ENCODE measurements at regions not wholly inside any gene's neighbourhood (a gene's known extent, or its start where the extent isn't known, plus 50 kb on each side); places are given as distances from the start of the nearest gene placed in this dataset.

DNA sequence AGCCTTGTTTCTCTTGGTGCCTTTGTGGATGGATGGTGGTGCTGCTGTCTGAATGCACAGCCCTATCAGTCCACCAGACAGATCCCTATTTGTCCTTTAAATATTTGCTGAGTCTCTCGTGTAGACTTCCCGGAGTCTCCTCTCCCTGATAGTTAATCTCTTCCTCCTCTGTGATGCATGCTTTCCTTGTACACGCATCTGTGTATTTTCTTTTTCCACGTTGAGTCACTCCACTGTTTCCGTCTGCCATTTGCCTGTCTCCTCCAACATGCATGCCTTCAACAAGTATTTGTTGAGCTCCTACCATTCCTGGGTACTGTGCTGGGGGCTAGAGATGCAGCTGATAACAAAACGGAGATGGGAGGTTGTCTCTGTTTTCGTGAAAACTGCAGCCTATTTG is 282.6 kb downstream of the HAPSTR1 start:
- no peak for DNase-seq (ENCODE audit: low read depth)

DNA sequence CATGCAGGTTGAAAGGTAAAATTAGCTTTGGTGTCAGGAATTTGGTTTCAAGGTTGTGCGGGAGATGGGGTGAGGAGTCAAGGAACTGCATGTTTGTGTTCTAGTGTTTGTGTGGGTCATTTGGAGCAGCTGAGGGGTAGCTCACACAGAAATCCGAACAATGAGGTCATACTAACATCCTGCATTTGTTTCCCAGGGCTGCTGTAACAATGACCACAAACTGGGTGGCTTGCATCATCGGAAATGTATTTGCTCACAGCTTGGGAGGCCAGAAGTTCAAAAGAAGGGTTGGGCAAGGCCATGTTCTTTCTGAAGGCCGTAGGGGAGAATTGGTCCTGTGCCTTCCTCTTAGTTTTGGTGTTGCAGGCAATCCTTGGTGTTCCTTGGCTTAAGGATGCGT is 287.4 kb downstream of the HAPSTR1 start:
- no peak for DNase-seq (ENCODE audit: low read depth)

DNA sequence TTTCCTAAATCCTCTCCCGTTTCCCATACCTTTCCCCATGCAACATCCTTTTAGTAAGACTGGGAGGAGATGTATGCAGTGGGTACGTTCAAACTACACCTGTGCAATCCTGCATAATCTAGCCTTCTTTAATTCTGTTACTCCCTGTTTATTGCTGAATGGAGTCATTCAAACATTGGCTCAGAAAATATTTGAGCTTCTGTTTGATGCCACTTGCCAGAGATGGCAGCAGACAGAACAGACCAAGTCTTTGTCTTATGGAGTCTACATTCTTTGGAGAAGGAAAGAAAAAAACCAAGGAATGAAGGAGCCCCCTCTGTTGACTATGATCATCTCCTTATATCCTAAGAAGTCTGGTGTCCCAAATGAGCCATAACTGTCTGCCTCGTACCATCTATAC is 288.8 kb downstream of the HAPSTR1 start:
- no peak for DNase-seq (ENCODE audit: low read depth)

DNA sequence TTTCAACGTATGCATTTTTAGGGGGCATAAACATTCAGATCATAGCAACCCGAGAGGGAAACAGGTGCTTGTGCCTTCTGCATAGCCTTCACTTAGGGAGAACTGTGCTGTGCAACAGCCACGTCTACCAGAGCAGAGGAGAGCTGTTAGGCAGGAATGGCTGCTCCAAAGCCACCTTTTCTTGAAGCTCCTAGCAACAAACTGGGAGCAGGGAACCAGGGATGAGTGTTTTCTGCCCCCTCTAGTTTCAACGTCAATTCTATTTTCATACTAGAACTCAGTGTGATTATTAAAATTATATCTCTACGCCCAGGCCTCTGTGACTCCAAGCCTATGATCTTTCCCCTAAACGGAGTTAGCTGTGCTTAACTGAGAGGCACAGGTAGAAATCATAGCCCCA is 290.0 kb downstream of the HAPSTR1 start:
- no peak for DNase-seq (ENCODE audit: low read depth)

DNA sequence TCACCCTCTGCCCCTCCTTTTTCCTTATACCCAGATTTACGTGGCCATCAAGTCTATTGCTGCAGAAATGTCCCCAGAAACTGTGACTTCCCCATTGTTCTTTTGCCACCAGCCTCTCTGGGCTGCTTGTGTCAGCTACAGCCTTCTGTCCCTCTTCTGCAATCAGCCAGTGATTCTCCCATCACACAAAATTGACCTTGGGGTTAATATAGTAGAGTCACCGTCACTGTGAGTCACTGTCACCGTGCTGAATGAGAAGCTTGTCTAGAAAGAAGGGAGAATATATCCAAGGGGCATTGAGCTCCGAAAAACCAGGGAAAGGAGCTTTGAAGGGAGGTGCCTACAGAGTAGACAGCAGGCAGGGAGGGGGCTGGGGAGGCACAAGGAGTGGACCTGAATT is 290.5 kb downstream of the HAPSTR1 start:
- no peak for DNase-seq (ENCODE audit: low read depth)

DNA sequence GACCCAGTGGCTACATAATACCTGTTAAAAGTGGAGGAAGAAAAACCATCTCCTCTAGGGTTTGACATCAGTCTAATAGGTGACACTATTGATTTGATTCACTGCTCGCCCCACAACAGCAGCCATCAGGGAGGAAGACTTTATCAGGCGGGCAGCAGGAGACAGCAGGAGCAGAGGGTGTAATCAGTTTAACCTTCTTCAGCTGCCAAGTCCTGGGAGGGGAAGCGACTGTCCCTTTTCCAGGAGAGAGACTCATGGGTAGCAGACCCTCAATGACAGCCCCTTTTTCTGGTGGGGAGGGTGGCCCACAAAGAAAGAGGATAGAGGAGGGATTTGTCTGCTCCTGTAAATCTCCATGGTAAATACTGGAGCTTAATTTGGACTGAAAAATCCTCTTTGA is 291.8 kb downstream of the HAPSTR1 start:
- DNase-seq (ENCODE audit: low read depth) = no peak

DNA sequence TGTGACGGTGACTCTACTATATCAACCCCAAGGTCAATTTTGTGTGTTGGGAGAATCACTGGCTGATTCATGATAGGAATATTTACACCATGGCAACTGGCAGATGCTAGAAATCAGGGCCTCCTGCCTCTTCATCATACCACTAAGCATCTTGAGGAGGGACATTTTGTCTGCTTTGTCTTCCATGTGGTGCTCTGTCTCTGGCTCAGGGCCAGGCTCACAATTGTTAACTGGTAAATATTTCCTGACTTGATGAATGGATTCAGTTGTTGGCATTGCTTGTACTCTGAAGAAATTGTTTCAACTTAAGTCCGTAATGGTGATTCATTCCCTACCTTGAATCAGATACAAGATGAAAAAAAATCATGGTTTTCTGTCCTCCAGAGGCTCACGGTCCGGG is 292.7 kb downstream of the HAPSTR1 start:
- no peak for DNase-seq (ENCODE audit: low read depth)

DNA sequence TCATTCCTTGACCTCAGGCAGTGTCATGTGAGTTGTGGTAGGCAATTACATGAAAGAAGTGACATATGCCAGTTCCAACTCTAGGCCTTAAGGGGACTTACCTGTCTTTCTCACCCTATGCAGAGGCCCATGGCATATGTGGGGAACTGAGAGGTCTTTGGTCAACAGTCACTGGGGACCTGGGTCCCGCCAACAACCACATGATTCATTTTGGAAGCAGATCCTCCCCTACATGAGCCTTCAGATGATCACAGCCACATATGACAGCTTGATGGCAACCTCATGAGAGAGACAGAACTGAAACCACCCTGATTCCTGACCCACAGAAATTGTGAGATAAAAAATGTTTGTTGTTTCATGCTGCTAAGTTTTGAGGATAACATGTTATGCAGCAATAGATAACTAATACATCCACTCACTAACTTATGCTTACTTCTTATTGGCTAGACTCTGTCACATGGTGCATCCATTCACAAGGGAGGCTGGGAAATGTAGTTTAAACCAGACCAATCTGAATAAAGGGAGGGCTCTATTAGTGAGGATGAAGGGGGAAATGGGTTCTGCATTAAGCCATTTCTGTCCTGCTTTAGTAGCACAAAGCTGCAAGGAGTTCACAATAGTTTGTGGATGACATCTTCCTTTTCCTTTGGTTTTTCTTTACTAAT is 298.2 kb downstream of the HAPSTR1 start:
- DNase-seq (ENCODE audit: low read depth) = no peak

DNA sequence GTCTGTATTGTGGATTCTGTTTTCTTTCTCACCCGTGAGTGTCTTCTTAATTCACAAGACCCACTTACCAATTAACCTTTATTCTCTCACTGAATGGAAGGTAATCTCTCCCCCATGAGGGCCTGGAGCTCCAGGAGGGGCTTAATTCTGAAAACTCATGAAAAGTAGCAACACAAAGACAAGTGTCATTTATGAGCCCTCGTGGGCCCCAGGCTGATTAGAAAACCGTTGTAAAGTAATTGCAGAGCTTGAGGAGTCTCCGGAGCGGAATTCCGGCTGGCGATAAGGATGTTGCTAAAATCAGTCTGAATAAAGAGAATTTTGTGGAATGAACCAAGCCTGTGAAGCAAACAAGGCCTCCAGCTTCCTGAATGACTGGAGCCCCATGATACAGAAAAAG is 301.5 kb downstream of the HAPSTR1 start:
- no peak for DNase-seq (ENCODE audit: low read depth)

DNA sequence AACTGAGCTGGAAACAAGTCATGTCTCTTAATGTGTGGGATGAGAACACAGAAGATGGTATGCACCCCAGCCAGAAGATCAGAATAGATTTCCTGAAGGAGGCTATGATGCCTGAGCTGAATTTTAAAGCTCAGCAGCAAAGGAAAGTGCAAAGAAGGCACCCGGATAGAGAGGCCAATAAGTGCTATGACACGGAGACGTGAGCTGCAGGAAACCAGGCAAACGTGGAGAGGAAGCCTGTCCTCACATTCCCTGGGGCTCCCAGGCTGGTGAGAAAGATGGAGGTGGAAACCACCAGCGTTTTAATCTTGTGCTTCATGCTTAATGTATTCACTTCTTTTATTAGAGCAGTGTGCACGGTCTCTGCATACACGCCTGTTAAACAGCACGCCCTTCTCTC is 302.1 kb downstream of the HAPSTR1 start:
- DNase-seq (ENCODE audit: low read depth) = no peak

DNA sequence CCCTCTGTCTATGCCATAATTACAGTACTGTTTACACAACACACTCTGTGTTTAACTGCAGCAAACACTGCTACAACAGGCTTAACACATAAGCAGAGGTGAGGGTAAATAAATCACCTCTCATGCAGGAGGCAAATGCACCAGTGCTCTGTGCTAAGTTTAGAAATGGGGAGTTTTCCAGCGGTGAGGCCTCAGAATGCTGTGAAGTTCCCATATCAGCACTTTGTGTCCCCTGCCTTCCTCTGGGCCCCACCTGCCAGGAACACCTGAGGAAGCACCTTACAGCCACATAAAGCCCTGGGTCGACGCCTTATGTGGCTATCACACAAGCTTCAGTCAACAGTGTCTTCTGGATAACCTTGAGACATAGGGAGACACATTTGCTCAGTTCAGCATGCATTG is 304.5 kb downstream of the HAPSTR1 start:
- no peak for DNase-seq (ENCODE audit: low read depth)

DNA sequence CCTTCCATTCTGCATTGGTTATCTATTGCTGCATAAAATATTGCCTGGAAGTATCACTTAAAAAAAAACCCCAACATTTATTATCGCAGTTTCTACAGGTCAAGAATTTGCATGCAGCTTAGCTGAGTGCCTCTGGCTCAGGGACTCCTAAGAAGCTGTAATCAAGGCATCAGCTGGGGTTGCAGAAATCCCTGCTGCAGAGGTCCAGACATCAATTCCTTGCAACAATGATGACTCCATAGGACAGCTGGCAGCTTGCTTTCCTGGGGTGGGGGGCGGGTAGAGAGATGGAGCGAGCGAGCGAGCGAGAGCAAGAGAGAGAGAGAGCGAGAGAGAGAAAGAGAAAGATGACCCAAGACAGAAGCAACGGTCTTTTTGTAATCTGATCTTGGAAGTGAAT is 308.1 kb downstream of the HAPSTR1 start:
- no peak for DNase-seq (ENCODE audit: low read depth)

DNA sequence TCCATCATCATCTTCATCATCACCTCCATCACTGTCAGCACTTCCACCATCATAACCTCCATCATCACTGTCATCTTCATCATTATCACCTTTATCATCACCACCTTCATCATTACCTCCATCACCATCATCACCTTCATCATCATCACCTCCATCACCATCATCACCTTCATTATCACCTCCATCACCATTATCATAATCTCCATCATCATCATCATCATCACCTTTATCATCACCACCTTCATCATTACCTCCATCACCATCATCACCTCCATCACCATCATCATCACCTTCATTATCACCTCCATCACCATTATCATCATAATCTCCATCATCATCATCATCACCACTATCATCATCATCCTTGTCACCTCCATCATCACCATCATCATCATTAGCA is 309.7 kb downstream of the HAPSTR1 start:
- no peak for DNase-seq (ENCODE audit: low read depth)

DNA sequence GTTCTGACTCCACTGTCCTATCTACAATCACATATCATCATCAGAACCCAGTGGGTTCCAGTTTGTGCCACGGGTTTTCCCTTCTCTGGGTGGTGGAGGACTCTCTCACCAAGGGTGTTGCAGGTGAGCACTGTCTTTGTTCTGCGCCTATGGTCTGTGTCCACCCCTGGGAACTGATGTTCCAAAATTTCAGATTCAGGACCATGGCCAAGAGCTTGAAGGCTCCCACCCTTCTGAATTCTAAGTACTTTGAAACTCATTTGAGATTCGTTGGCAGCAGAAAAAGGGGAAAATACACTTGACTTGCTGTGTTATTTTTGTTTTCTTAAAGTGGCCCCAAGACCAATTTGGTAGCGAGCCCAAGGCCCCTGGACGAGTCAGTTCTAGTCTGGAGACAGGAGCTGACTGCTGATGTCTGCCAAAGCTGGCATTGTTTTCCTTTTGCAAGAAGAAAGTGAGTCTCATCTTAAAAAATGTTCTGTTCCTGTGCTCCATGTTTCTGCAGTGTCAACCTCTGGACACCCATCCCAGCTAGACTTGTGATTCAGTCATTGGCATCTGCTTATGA is 310.9 kb downstream of the HAPSTR1 start:
- DNase-seq (ENCODE audit: low read depth) = no peak

DNA sequence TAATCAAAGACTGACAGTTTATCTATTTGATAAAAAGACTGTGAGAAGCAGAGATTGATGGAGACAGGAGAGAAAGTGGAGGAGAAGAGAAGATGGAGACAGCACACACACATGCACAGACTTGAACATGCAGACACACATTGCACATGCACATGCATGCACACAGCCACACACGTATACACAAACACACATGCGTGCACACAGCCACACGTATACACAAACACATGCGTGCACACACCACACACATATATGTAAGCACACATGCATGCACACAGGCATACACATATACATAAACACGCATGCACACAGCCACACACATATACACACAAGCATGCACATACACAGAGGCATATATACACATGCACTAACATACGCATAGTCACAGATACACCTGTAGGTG is 313.4 kb downstream of the HAPSTR1 start:
- DNase-seq (ENCODE audit: low read depth) = no peak

DNA sequence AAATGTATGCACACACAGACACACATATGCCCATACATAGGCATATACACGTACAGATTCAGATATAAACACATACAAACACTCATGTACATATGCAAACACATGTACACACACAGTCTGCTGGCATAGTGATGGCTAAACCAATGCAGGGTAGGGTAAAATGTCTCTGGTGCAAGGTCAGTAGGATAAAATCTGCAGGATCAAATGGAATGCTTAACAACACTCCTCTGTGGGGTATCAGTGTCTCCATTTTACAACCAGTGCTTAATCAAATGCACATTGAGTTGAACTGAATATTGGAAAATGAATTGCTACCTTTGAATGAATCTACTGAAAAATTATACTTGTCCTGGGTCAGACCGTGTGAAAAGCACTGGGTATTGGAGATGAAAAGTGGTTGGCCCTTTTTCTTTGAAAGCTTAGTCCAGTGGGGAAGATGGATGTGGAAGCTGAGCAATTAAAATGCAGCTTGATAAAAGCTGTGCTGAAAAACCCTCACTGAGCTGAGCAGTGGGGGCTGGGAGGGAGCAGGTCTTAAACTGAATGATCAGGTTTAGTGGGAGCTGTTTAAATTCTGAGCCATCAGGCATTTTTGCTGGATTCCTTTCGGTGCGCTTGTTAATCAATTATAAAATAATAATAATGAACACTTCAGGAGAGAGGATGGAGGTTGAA is 314.7 kb downstream of the HAPSTR1 start:
- no peak for DNase-seq (ENCODE audit: low read depth)

DNA sequence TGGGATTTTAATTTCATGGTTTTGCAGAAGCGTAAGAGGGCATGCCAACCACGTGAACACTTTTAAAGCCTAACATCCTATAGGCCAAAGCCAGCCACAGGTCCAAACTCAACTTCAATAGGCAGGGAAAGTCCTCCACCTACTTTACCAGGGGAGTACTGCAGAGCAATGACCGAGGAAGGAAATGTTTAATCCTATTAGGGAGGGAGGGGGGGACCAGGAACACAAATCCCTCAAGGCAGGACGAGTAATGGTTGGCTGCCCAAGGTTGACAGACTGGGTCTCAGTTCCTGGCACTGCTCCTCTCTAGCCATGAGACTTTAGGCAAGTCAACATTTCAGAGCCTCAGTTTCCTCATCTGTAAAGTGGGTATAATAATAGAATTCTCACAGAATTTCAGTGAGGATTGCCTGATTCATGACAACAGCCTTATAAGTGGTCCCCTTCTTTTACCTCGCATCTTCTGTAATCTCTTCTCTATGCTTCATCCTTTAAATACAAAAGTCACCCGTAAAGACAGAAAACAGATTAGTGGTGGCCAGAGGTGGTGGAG is 315.8 kb downstream of the HAPSTR1 start:
- no peak for DNase-seq (ENCODE audit: low read depth)

DNA sequence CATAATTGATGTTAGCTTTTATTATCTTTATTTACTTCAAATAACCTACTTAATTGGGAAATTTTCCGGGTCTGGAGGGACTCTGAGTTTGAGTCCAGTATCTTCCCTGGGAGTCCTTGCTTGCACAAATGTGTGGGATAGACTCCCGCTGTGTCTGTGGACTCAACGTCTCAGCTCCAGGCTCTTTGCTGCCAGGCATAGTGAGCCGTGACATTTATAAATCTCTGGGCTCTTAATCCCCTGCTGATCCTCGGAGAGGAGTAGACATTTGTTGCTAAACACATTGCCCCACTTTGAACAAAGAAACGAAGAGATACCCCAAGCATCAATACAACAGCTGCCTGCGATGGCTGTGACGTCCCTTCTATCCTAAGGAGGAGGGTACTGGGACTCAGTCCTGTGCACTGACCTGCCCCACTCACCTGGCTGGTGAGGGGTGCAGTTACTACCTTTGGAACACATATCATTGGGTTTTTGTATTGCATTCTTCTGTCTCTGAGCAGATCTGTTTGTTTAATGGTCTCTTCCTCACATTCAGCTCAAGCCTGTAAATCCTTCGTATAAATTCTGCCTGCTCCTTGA is 316.9 kb downstream of the HAPSTR1 start:
- DNase-seq (ENCODE audit: low read depth) = no peak

DNA sequence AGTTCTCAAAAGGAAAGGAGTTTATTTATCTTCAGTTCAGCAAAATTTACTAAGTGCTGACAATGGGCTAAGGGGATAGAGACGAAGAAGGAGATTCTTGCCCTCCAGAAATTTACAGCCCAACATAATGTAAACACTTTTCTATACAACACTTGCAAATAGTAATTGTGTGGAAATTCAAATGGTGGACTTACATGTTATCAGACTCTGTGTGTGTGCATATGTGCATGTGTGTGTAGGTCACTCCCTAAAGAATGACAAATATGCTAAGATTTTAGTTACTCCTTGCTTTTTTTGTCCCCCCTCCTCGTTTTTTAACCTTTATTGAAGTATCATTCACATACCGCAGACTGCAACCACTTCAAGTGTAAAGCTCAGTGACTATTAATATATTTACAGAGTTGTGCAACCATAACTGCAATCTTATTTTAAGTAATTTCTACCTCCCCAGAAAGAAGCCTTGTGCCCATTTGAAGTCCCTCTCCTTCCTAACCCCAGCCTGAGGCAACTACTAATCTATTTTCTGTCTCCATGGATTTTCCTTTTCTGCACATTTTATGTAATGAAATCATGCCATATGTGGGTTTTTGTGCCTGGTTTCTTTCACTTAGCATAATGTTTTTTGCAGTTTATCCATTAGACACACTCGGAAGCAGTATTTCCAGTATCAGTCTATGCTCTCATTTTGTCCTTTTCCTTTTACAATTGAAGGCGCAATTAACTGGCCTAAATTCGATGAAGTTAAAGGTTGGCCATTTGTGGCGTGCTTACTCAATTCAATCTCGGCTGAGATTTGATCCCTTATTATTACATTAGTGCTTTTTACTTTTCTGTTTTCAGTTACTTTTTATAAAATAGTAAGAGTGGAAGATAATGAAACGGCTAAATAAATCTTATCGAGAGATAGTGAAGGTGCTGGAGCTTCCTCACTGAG is 318.4 kb downstream of the HAPSTR1 start:
- DNase-seq (ENCODE audit: low read depth) = no peak

DNA sequence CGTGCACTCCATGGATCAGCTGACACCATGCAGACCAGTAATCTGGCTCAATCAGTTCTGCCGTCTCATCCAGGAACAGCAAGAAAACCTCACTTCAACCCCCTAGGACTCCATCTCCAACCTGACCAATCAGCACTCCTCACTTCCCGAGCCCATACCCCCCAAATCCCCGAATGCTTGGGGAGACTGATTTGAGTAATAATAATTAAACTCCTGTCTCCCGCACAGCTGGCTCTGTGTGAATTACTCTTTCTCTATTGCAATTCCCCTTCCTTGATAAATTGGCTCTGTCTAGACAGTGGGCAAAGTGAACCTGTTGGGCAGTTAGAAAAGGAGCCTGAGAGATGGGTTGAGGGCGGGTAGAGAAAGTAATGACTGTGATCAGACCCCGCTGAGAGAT is 320.0 kb downstream of the HAPSTR1 start:
- DNase-seq (ENCODE audit: low read depth) = no peak

DNA sequence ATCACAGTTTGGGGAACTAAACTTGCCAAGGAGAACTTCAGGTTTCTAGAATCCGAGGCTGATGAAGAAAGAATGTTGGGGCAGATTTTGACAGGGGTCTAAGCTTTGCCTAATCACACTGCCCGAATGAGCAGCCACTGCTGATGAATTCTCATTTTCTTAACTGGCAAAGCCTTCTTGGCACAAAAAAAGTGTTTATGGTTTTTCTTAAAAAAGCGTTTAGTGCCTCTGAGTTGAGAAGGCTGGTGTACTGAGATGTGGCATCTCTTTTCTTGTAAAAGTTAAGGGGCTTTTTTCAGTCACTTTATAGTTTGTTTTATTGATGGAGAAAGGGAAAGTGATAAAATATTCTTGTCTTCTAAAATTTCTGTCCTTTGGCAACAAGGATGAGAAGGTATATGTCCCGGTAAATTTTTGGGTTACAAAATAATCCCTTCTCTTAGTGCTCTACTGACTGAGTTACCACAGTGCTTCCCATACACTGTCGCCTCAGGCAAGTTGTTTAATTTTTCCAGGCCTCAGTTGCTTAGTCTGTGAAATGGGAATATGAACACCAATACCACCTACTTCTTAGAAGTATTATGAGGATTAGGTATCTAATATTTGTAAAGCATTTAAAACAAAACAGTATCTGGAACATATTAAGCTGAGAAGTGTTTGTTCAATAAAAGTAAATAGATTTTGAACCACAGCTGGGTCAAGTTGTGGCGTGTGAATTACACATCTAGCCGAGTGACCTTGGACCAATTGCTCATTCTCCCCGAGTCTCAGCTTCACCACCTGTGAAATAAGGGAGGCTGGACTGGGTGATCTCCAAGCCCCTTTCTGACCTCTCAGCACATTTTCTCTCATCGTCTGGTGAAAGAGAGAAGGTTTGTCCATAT is 320.8 kb downstream of the HAPSTR1 start:
- DNase-seq (ENCODE audit: low read depth) = no peak

All from stimulated activated CD8-positive, alpha-beta memory T cell treated with anti-CD3 and anti-CD28 coated beads, Interleukin-4, amount 100 ng/mL, for 24 hours (primary cell).